Pancreas (tissue), 10 donors: ENCODE measurements at regions not wholly inside any gene's neighbourhood (a gene's known extent, or its start where the extent isn't known, plus 50 kb on each side); places are given as distances from the start of the nearest gene placed in this dataset.

ENCODE experiments used
- ATAC-seq, 4 donors: fragments of 200-7000 bp; cut with Tn5 transposase; one replicate each; pipeline versions ENCODE4 v1.8.0 to v1.9.1; 2020; ENCODE audit warnings: mild to moderate bottlenecking in 4 of 4, moderate library complexity in 4 of 4
- DNase-seq, 6 donors: peaks; one replicate each; pipeline ENCODE4 v3.0.0-alpha.2; 2020
- FAIRE-seq: peaks from 2 replicates; lab custom pipeline; 2012; peaks lifted over from hg19 to GRCh38; lab: Jason Lieb, UNC
- H3K27ac ChIP-seq, 4 donors: fragments of 200-600 bp; sonication (generic); 1 replicate in 3 of 4; 2 replicates in 1 of 4; pipeline versions ENCODE4 v1.5.0 to v1.8.0; 2020
- H3K27me3 ChIP-seq, 4 donors: fragments of 200-600 bp; one replicate each; pipeline ENCODE4 v1.8.0; 2021
- H3K36me3 ChIP-seq, 3 donors: fragments of 200-600 bp; sonication (generic) in 1 of 3; one replicate each; pipeline versions ENCODE4 v1.5.0 to v1.8.0; 2020 to 2021
- H3K4me1 ChIP-seq, 3 donors: fragments of 200-600 bp; one replicate each; pipeline ENCODE4 v1.8.0; 2021
- H3K4me3 ChIP-seq, 4 donors: fragments of 200-600 bp; sonication (generic) in 2 of 4; one replicate each; pipeline versions ENCODE4 v1.5.0 to v1.8.0; 2020 to 2021
- H3K9me3 ChIP-seq, 4 donors: fragments of 200-600 bp; one replicate each; pipeline ENCODE4 v1.8.0; 2021
- WGBS, 2 donors: extraction: QIAGEN DNeasy Blood & Tissue Kit; methylation state at CpG; one replicate each; pipeline ENCODE4 v1.1.7; 2013; 5-methylcytosine and 5-hydroxymethylcytosine counted together
- intact Hi-C, 3 donors: fragments of 100-400 bp; cut with DNase I; formaldehyde crosslinking; loops; one replicate each; pipeline versions ENCODE4 v1.11.1 to v1.14.2; 2022
- TF ChIP-seq, protein P1 (sequence below), 4 donors: fragments of 200-600 bp; sonication (generic) in 3 of 4; IDR thresholded peaks; one replicate each; pipeline versions ENCODE4 v1.5.0 to v1.8.0; 2021; ENCODE audit warnings: antibody characterized with exemption in 4 of 4
- donor health status: healthy with polysubstance abuse.
- donor health status: DM: no; HTN: no; CAD: no; lungs with moderate emphysema.
- donor health status: DM: no; HTN: no; CAD: no.
- donor health status: control.
- donor health status: control.
- donor health status: Bipolar disorder and iron deficiency.
- donor health status: DM: yes; HTN: yes; CAD: no.
- donor health status: DM: no; HTN: no; CAD: no.
- donor health status: DM: no; HTN: no; CAD: no.
- donor health status: DM: yes; HTN: yes; CAD: no.

- Histone ChIP-seq H3K9me3 (no peaks in the 10 kb centered on the region), H3K4me3 (no peak overlapping the region), H3K27ac (no peak overlapping the region), H3K27me3 (no peaks in the 10 kb centered on the region), H3K4me1 (no peaks in the 10 kb centered on the region), H3K36me3 (no peaks in the 10 kb centered on the region)
- DNase-seq (no peak), ATAC-seq (no peak), FAIRE-seq (no peak)
- intact Hi-C loops = no loop called here
- TF ChIP-seq, protein P1, sequence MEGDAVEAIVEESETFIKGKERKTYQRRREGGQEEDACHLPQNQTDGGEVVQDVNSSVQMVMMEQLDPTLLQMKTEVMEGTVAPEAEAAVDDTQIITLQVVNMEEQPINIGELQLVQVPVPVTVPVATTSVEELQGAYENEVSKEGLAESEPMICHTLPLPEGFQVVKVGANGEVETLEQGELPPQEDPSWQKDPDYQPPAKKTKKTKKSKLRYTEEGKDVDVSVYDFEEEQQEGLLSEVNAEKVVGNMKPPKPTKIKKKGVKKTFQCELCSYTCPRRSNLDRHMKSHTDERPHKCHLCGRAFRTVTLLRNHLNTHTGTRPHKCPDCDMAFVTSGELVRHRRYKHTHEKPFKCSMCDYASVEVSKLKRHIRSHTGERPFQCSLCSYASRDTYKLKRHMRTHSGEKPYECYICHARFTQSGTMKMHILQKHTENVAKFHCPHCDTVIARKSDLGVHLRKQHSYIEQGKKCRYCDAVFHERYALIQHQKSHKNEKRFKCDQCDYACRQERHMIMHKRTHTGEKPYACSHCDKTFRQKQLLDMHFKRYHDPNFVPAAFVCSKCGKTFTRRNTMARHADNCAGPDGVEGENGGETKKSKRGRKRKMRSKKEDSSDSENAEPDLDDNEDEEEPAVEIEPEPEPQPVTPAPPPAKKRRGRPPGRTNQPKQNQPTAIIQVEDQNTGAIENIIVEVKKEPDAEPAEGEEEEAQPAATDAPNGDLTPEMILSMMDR (IDR thresholded peaks at IDR 0.05) = no peak
- WGBS, 2 donors = 72 to 81% methylated on average over 2 of the region's 2 CpGs
These were observed 188.8 kb downstream of the CDH26 start for GRCh38 chr20:60147004-60147403.

DNA sequence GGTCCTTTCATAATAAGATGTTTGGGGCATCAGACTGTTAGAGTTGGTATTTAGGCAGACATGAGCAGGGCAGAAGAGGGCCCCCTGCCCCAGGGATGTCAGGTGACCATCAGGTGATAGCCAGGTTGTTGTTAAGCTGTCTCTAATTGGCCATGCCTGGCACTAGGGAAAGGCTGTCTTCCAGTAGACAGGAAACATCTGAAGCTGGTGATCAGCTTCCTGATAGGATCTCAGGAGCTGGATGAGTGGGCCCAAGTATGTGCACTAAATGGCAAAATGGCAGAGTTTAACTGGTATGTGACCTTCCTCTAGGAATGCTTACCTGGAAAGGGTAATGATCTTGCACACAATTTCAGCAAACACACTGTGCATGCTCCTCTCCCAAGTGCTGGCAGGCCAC, 190.7 kb downstream of the CDH26 start:
- FAIRE-seq (no peak), ATAC-seq (no peak), DNase-seq (no peak)
- H3K36me3 ChIP-seq = no peaks in the 10 kb centered on the region
- H3K27me3 ChIP-seq = no peaks in the 10 kb centered on the region
- no peak overlapping the region for H3K27ac ChIP-seq
- no peak overlapping the region for H3K4me3 ChIP-seq
- TF ChIP-seq, protein P1 (IDR thresholded peaks at IDR 0.05) = no peak
- H3K4me1 ChIP-seq = no peaks in the 10 kb centered on the region
- intact Hi-C loops = no loop called here
- no peaks in the 10 kb centered on the region for H3K9me3 ChIP-seq

- intact Hi-C loops = no loop called here
- no peaks in the 10 kb centered on the region for H3K36me3 ChIP-seq
- H3K9me3 ChIP-seq = no peaks in the 10 kb centered on the region
- 30 to 47% methylated on average over 3 of the region's 3 CpGs for whole genome bisulfite sequencing, 2 donors
- no peak for FAIRE-seq
- no peaks in the 10 kb centered on the region for H3K4me1 ChIP-seq
- ATAC-seq = no peak
- H3K27ac ChIP-seq = no peak overlapping the region
- TF ChIP-seq, protein P1 (IDR thresholded peaks at IDR 0.05) = no peak
- H3K4me3 ChIP-seq = no peak overlapping the region
- no peak for DNase-seq
- H3K27me3 ChIP-seq = peaks cover 0 to 7% (median 0%) of the 10 kb centered on the region in 4 donors
These were observed 194.6 kb downstream of the CDH26 start for GRCh38 chr20:60152792-60153191.

DNA sequence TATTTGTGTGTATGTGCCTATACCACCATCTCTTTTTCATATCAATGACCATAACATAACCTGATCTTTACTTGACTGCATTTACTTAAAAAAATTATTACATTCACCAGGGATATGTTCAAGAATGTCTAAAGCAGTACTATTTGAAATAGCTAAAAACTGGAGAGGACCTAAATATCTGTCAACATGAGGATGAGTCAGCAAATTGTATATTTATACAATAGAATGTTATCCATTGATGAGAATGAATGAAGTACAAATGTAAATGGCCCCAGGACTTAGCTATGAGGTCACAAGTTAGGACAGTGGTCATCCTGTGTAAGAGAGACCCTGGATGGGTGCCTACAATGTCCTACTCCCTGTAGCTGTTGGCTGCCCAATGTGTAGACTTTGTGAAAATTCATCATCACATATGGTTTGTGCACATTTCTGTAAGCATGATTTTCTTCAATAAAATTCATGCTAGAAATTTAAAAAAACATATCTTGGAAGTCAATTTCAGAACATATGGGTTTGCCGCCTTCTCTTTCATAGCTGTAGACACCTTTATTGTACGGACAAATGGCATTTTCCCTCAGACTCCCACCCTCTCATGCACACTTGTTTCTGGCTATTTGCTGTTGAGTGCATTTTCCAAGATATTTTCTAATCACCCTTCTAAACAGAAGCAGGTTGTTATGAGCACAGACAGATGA, 202.4 kb downstream of the CDH26 start:
- Histone ChIP-seq H3K36me3 (no peaks in the 10 kb centered on the region), H3K27me3 (peaks cover 0 to under 1% (median 0%) of the 10 kb centered on the region in 4 donors), H3K4me1 (no peaks in the 10 kb centered on the region), H3K9me3 (no peaks in the 10 kb centered on the region), H3K4me3 (no peak overlapping the region), H3K27ac (no peak overlapping the region)
- ATAC-seq = no peak
- TF ChIP-seq, protein P1 (IDR thresholded peaks at IDR 0.05) = no peak
- FAIRE-seq = no peak
- WGBS, 2 donors = 69 to 82% methylated on average over 2 of the region's 2 CpGs
- DNase-seq = no peak
- intact Hi-C loops = no loop called here

DNA sequence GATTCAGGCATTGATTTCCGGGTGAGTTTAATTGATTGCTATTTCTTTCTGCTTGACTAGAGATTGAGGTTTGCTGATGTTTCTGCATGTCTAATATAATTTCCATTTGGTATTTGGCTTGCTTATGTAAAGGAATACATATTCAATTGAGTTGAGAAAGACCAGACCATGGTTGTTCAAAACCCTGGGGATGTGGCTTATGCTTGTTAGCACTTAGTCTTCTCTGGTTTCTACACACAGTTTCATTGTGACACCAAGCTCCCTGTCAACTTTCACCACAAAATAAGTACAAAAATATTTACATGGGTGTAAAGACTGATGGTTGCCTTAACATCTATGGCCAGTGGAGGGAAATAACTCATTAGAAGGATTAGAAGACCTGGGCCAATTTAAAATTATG, 209.6 kb downstream of the CDH26 start:
- Histone ChIP-seq H3K27ac (no peak overlapping the region), H3K27me3 (no peaks in the 10 kb centered on the region), H3K9me3 (no peaks in the 10 kb centered on the region), H3K4me3 (no peak overlapping the region), H3K36me3 (no peaks in the 10 kb centered on the region), H3K4me1 (no peaks in the 10 kb centered on the region)
- intact Hi-C loops = no loop called here
- no peak for FAIRE-seq
- TF ChIP-seq, protein P1 (IDR thresholded peaks at IDR 0.05) = no peak
- no peak for DNase-seq
- 34 to 73% methylated on average over 1 of the region's 1 CpG for WGBS, 2 donors
- ATAC-seq = no peak
